DLD1 (cell line): ENCODE measurements at regions not wholly inside any gene's neighbourhood (a gene's known extent, or its start where the extent isn't known, plus 50 kb on each side); places are given as distances from the start of the nearest gene placed in this dataset.

Source experiments
- in situ Hi-C: cut with HindIII; loops from 2 replicates; pipeline ENCODE4 v1.10.0; 2017; ENCODE audit warnings: low sequenced_read_pairs

- in situ Hi-C loops, result no loop called here
These were observed 296.5 kb upstream of the ZNF32 start for GRCh38 chr10:43945094-43945730.

GRCh38 chr10:43944381-43945093 is 295.9 kb upstream of the ZNF32 start:
- in situ Hi-C loops, result no loop called here

GRCh38 chr10:43943818-43944360 is 295.2 kb upstream of the ZNF32 start:
- in situ Hi-C loops, result no loop called here

- in situ Hi-C loops, result no loop called here
These were observed 294.6 kb upstream of the ZNF32 start for GRCh38 chr10:43943119-43943817.

GRCh38 chr10:43942096-43942850 is 293.6 kb upstream of the ZNF32 start:
- in situ Hi-C loops, result no loop called here

GRCh38 chr10:43940898-43941837 is 292.5 kb upstream of the ZNF32 start:
- in situ Hi-C loops, result no loop called here

GRCh38 chr10:43939939-43940820 is 291.5 kb upstream of the ZNF32 start:
- in situ Hi-C loops, result no loop called here

- in situ Hi-C loops, result no loop called here
These were observed 290.8 kb upstream of the ZNF32 start for GRCh38 chr10:43939389-43939938.

GRCh38 chr10:43938810-43939209 is 290.1 kb upstream of the ZNF32 start:
- in situ Hi-C loops, result no loop called here

- in situ Hi-C loops, result no loop called here
These were observed 282.7 kb upstream of the ZNF32 start for GRCh38 chr10:43931308-43931930.

GRCh38 chr10:43930777-43931176 is 282.1 kb upstream of the ZNF32 start:
- in situ Hi-C loops, result no loop called here

- in situ Hi-C loops, result no loop called here
These were observed 281.6 kb upstream of the ZNF32 start for GRCh38 chr10:43930243-43930642.

- in situ Hi-C loops, result no loop called here
These were observed 280.4 kb upstream of the ZNF32 start for GRCh38 chr10:43929122-43929521.

- in situ Hi-C loops, result no loop called here
These were observed 279.8 kb upstream of the ZNF32 start for GRCh38 chr10:43928425-43928968.

GRCh38 chr10:43926875-43927406 is 278.3 kb upstream of the ZNF32 start:
- in situ Hi-C loops, result no loop called here

GRCh38 chr10:43926371-43926770 is 277.7 kb upstream of the ZNF32 start:
- in situ Hi-C loops, result no loop called here

GRCh38 chr10:43925793-43926192 is 277.1 kb upstream of the ZNF32 start:
- in situ Hi-C loops, result no loop called here

GRCh38 chr10:43923328-43923727 is 274.6 kb upstream of the ZNF32 start:
- in situ Hi-C loops, result no loop called here
